NCI-H1092 treated with DMSO at 0.1 percent for 48 hours (cell line): ENCODE measurements at regions not wholly inside any gene's neighbourhood (a gene's known extent, or its start where the extent isn't known, plus 50 kb on each side); places are given as distances from the start of the nearest gene placed in this dataset.

Experiments used
- DNase-seq: peaks from one replicate; lab custom pipeline; 2025; lab: John Stamatoyannopoulos, UW

GRCh38 chr7:136174477-136175125, 197.4 kb upstream of the MTPN start:
- no peak for DNase-seq

GRCh38 chr7:136173874-136174273, 196.7 kb upstream of the MTPN start:
- no peak for DNase-seq

- DNase-seq: no peak
Measured at GRCh38 chr7:136171233-136171632, 194.1 kb upstream of the MTPN start.

- no peak for DNase-seq
Measured at GRCh38 chr7:136168821-136169220, 191.7 kb upstream of the MTPN start.

GRCh38 chr7:136167991-136168390, 190.8 kb upstream of the MTPN start:
- DNase-seq: no peak

GRCh38 chr7:136166521-136166920, 189.4 kb upstream of the MTPN start:
- DNase-seq: no peak

- DNase-seq: no peak
Measured at GRCh38 chr7:136163340-136163801, 186.2 kb upstream of the MTPN start.

- DNase-seq: no peak
Measured at GRCh38 chr7:136150311-136150710, 173.2 kb upstream of the MTPN start.

GRCh38 chr7:136148920-136149319, 171.8 kb upstream of the MTPN start:
- no peak for DNase-seq

- DNase-seq: no peak
Measured at GRCh38 chr7:136146925-136147324, 169.8 kb upstream of the MTPN start.

GRCh38 chr7:136144182-136144581, 167.0 kb upstream of the MTPN start:
- no peak for DNase-seq

GRCh38 chr7:136143271-136143670, 166.1 kb upstream of the MTPN start:
- DNase-seq: no peak

GRCh38 chr7:136142583-136142982, 165.4 kb upstream of the MTPN start:
- no peak for DNase-seq

- no peak for DNase-seq
Measured at GRCh38 chr7:136140469-136140868, 163.3 kb upstream of the MTPN start.

GRCh38 chr7:136139417-136139816, 162.3 kb upstream of the MTPN start:
- no peak for DNase-seq

GRCh38 chr7:136138991-136139390, 161.8 kb upstream of the MTPN start:
- no peak for DNase-seq

GRCh38 chr7:136136906-136137454, 159.8 kb upstream of the MTPN start:
- no peak for DNase-seq

- DNase-seq: no peak
Measured at GRCh38 chr7:136134503-136134902, 157.3 kb upstream of the MTPN start.

GRCh38 chr7:136133551-136133950, 156.4 kb upstream of the MTPN start:
- DNase-seq: no peak

GRCh38 chr7:136131304-136131630, 154.1 kb upstream of the MTPN start:
- no peak for DNase-seq

GRCh38 chr7:136130511-136131303, 153.5 kb upstream of the MTPN start:
- DNase-seq: no peak

- DNase-seq: no peak
Measured at GRCh38 chr7:136128050-136128449, 150.9 kb upstream of the MTPN start.

- no peak for DNase-seq
Measured at GRCh38 chr7:136123352-136123751, 146.2 kb upstream of the MTPN start.
